ENCODE measurements at regions not wholly inside any gene's neighbourhood (a gene's known extent, or its start where the extent isn't known, plus 50 kb on each side); places are given as distances from the start of the nearest gene placed in this dataset.

DNA sequence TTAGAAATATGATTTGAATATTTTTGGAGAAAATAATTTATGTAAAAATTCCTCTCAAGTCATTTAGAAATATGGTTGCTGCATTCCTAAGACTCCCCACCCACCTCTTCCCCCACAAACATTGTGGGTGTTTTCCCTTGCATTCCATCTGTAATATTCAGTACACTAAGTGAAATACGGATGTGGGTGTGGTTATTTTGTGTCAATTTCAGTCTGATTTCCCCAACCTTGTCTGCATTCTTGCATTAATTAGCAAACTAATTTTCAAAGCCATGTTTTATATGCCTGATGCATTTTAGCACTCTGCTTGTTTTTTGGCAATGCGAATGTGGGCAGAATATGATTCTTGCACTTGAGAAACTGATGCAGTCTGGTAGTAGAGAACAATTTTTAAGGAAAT is 408.3 kb upstream of the RGMA start (continued):
- TF ChIP-seq, protein P1, sequence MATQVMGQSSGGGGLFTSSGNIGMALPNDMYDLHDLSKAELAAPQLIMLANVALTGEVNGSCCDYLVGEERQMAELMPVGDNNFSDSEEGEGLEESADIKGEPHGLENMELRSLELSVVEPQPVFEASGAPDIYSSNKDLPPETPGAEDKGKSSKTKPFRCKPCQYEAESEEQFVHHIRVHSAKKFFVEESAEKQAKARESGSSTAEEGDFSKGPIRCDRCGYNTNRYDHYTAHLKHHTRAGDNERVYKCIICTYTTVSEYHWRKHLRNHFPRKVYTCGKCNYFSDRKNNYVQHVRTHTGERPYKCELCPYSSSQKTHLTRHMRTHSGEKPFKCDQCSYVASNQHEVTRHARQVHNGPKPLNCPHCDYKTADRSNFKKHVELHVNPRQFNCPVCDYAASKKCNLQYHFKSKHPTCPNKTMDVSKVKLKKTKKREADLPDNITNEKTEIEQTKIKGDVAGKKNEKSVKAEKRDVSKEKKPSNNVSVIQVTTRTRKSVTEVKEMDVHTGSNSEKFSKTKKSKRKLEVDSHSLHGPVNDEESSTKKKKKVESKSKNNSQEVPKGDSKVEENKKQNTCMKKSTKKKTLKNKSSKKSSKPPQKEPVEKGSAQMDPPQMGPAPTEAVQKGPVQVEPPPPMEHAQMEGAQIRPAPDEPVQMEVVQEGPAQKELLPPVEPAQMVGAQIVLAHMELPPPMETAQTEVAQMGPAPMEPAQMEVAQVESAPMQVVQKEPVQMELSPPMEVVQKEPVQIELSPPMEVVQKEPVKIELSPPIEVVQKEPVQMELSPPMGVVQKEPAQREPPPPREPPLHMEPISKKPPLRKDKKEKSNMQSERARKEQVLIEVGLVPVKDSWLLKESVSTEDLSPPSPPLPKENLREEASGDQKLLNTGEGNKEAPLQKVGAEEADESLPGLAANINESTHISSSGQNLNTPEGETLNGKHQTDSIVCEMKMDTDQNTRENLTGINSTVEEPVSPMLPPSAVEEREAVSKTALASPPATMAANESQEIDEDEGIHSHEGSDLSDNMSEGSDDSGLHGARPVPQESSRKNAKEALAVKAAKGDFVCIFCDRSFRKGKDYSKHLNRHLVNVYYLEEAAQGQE (IDR thresholded peaks at IDR 0.05; ENCODE audit: low read depth, low read length) = no peak
- TF ChIP-seq SIN3A (IDR thresholded peaks at IDR 0.05; ENCODE audit: borderline replicate concordance, low read depth, low read length) (no peak), RAD21 (IDR thresholded peaks at IDR 0.05; ENCODE audit: low read length) (no peak), MEF2A (IDR thresholded peaks at IDR 0.05; ENCODE audit: borderline replicate concordance, low read depth) (no peak), JUND (IDR thresholded peaks at IDR 0.05) (no peak)

DNA sequence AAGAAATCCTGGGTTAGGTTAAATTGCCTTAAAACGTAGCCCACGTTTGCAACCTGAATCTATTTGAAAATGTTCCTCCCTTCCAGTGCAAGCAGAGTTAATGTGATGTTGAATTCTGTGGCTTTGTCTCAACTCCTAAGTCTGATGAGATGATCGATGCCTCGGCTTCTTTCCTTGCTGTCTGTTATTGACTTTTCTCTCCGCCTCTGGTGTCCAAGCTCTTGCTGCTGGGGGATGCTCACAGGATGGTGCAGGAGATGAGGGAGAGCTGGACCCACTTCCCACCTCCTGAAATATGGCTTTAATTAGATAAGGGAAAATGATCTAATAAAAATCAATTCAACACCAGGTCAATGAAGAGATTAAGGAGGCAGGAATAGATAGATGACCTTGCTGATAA is 407.9 kb upstream of the RGMA start:
- WGBS (ENCODE audit: low lambda C conversion rate) = 39% methylated on average over 5 of the region's 5 CpGs
- H4K20me1 ChIP-seq (ENCODE audit: insufficient read depth) = no peaks in the 10 kb centered on the region
- no peaks in the 10 kb centered on the region for H3K27me3 ChIP-seq (ENCODE audit: insufficient read depth)
- H3K9me2 ChIP-seq = no peaks in the 10 kb centered on the region
- CTCF ChIA-PET = interaction anchor here (0.7 kb wide), 1 partner anchor 283 kb away, joined by 3 read pairs; no protein-coding TSS in a partner anchor
- POLR2A ChIA-PET = no interaction called here
- H3K4me2 ChIP-seq = no peak overlapping the region
- no peaks in the 10 kb centered on the region for H3F3A ChIP-seq (replicated peaks; ENCODE audit: insufficient read depth)
- peaks cover 0 to 2% of the 10 kb centered on the region in 2 experiments; a peak in 1 of 4 replicates for H3K4me1 ChIP-seq (ENCODE audit: control insufficient read depth in 1 of 2, insufficient read depth in 2 of 2, low read depth in 1 of 2, low read length in 1 of 2)
- no peak overlapping the region for H2AFZ ChIP-seq (ENCODE audit: low read depth)
- no peak for DNase-seq
- H3K9me3 ChIP-seq = no peaks in the 10 kb centered on the region
- TF ChIP-seq SIN3A (IDR thresholded peaks at IDR 0.05; ENCODE audit: borderline replicate concordance, low read depth, low read length) (no peak), TCF12 (IDR thresholded peaks at IDR 0.05) (no peak), EP300 (IDR thresholded peaks at IDR 0.05; ENCODE audit: borderline replicate concordance in 1 of 2, low read depth in 1 of 2, low read length in 1 of 2) (no peak), PBX3 (IDR thresholded peaks at IDR 0.05) (no peak), GATA2 (CRISPR knock-in tag; IDR thresholded peaks at IDR 0.05) (no peak), YY1 (IDR thresholded peaks at IDR 0.05; ENCODE audit: low read depth) (no peak), USF1 (IDR thresholded peaks at IDR 0.05; ENCODE audit: borderline replicate concordance, low read depth) (no peak), TEAD4 (IDR thresholded peaks at IDR 0.05; ENCODE audit: borderline replicate concordance, insufficient read depth) (no peak), POLR2AphosphoS5 (IDR thresholded peaks at IDR 0.05; ENCODE audit: low read depth, low read length) (no peak), FOXJ3 (CRISPR knock-in tag; IDR thresholded peaks at IDR 0.05) (no peak), FOXM1 (IDR thresholded peaks at IDR 0.05; ENCODE audit: low read depth) (no peak), TAF1 (IDR thresholded peaks at IDR 0.05; ENCODE audit: borderline replicate concordance, low read depth, low read length) (no peak), FOSL2 (IDR thresholded peaks at IDR 0.05; ENCODE audit: borderline replicate concordance, low read depth) (no peak), NRF1 (IDR thresholded peaks at IDR 0.05; ENCODE audit: low read depth, low read length) (no peak), RFX5 (IDR thresholded peaks at IDR 0.05; ENCODE audit: low read length) (no peak), JUND (IDR thresholded peaks at IDR 0.05) (no peak)
- TF ChIP-seq, protein P2, sequence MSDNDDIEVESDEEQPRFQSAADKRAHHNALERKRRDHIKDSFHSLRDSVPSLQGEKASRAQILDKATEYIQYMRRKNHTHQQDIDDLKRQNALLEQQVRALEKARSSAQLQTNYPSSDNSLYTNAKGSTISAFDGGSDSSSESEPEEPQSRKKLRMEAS (IDR thresholded peaks at IDR 0.05; ENCODE audit: low read depth) = no peak
- TF ChIP-seq, protein P1 (IDR thresholded peaks at IDR 0.05; ENCODE audit: low read depth, low read length) = no peak
- no peaks in the 10 kb centered on the region for H3K79me2 ChIP-seq (ENCODE audit: insufficient read depth)
- H3K27ac ChIP-seq (ENCODE audit: low read depth in 2 of 2, low read length in 1 of 2) = no peak overlapping the region
- no peak overlapping the region for H3K4me3 ChIP-seq (ENCODE audit: low read depth in 2 of 2, low read length in 1 of 2)
- H3K36me3 ChIP-seq (replicated peaks in 1 of 2; ENCODE audit: control insufficient read depth in 1 of 2, insufficient read depth in 2 of 2, low read length in 1 of 2) = no peaks in the 10 kb centered on the region
- H3K9ac ChIP-seq = no peak overlapping the region

All from SK-N-SH (cell line).